ENCODE measurements at regions not wholly inside any gene's neighbourhood (a gene's known extent, or its start where the extent isn't known, plus 50 kb on each side); places are given as distances from the start of the nearest gene placed in this dataset.
"Not testable (repeated sequence)": the region's sequence is repeated elsewhere in the genome, so short reads cannot be mapped to it uniquely, and the experiment has no call there.

GRCh38 chr3:81198756-81199155 lies 562.7 kb downstream of the GBE1 start:
- TF ChIP-seq CTCF (IDR thresholded peaks at IDR 0.05) (no peak), POLR2A (IDR thresholded peaks at IDR 0.05) (no peak)
- no peak for DNase-seq
- no peak for ATAC-seq
- Histone ChIP-seq H3K27me3 (no peaks in the 10 kb centered on the region), H3K4me3 (no peak overlapping the region), H3K27ac (no peak overlapping the region), H3K4me1 (no peaks in the 10 kb centered on the region), H3K36me3 (replicated peaks in 1 of 2; ENCODE audit: insufficient read depth in 1 of 2, low read depth in 2 of 2) (no peaks in the 10 kb centered on the region), H3K9me3 (no peaks in the 10 kb centered on the region)
- intact Hi-C loops (cut with DNase I): no loop called here
- 30 to 31% methylated on average over 5 of the region's 5 CpGs for WGBS, 2 donors

- WGBS, 2 donors: 45 to 46% methylated on average over 3 of the region's 3 CpGs
- intact Hi-C loops (cut with DNase I): no loop called here
- TF ChIP-seq POLR2A (IDR thresholded peaks at IDR 0.05): no peak
- no peak for TF ChIP-seq CTCF (IDR thresholded peaks at IDR 0.05)
- no peak for DNase-seq
- no peak overlapping the region for H3K4me3 ChIP-seq
- ATAC-seq: no peak
- H3K36me3 ChIP-seq (replicated peaks in 1 of 2; ENCODE audit: insufficient read depth in 1 of 2, low read depth in 2 of 2): no peaks in the 10 kb centered on the region
- H3K27ac ChIP-seq: no peak overlapping the region
- H3K4me1 ChIP-seq: no peaks in the 10 kb centered on the region
- no peaks in the 10 kb centered on the region for H3K27me3 ChIP-seq
- H3K9me3 ChIP-seq: no peaks in the 10 kb centered on the region
These were observed 563.2 kb downstream of the GBE1 start for GRCh38 chr3:81198216-81198615.

- no peak overlapping the region for H3K4me3 ChIP-seq
- 83 to 84% methylated on average over 3 of the region's 3 CpGs for WGBS, 2 donors
- H3K4me1 ChIP-seq: no peaks in the 10 kb centered on the region
- TF ChIP-seq CTCF (IDR thresholded peaks at IDR 0.05): no peak
- TF ChIP-seq POLR2A (IDR thresholded peaks at IDR 0.05): no peak
- H3K36me3 ChIP-seq (replicated peaks in 1 of 2; ENCODE audit: insufficient read depth in 1 of 2, low read depth in 2 of 2): no peaks in the 10 kb centered on the region
- DNase-seq (no peak), ATAC-seq (no peak)
- intact Hi-C loops (cut with DNase I): no loop called here
- H3K9me3 ChIP-seq: no peaks in the 10 kb centered on the region
- no peak overlapping the region for H3K27ac ChIP-seq
- H3K27me3 ChIP-seq: no peaks in the 10 kb centered on the region
These were observed 564.1 kb downstream of the GBE1 start for GRCh38 chr3:81197386-81197785.

- no peaks in the 10 kb centered on the region for H3K4me1 ChIP-seq
- H3K4me3 ChIP-seq: no peak overlapping the region
- TF ChIP-seq POLR2A (IDR thresholded peaks at IDR 0.05): no peak
- WGBS, 2 donors: 64 to 70% methylated on average over 1 of the region's 1 CpG
- intact Hi-C loops (cut with DNase I): no loop called here
- H3K9me3 ChIP-seq: no peaks in the 10 kb centered on the region
- H3K36me3 ChIP-seq (replicated peaks in 1 of 2; ENCODE audit: insufficient read depth in 1 of 2, low read depth in 2 of 2): no peaks in the 10 kb centered on the region
- ATAC-seq: no peak
- H3K27ac ChIP-seq: no peak overlapping the region
- no peaks in the 10 kb centered on the region for H3K27me3 ChIP-seq
- no peak for DNase-seq
These were observed 566.0 kb downstream of the GBE1 start for GRCh38 chr3:81195478-81195877.

GRCh38 chr3:81186412-81186811 lies 575.0 kb downstream of the GBE1 start:
- no peaks in the 10 kb centered on the region for H3K4me1 ChIP-seq
- H3K4me3 ChIP-seq: no peak overlapping the region
- no peak for TF ChIP-seq POLR2A (IDR thresholded peaks at IDR 0.05)
- no peak for TF ChIP-seq CTCF (IDR thresholded peaks at IDR 0.05)
- DNase-seq (no peak), ATAC-seq (no peak)
- H3K27ac ChIP-seq: no peak overlapping the region
- intact Hi-C loops (cut with DNase I): no loop called here
- no peaks in the 10 kb centered on the region for H3K9me3 ChIP-seq
- no peaks in the 10 kb centered on the region for H3K36me3 ChIP-seq (replicated peaks in 1 of 2; ENCODE audit: insufficient read depth in 1 of 2, low read depth in 2 of 2)
- no peaks in the 10 kb centered on the region for H3K27me3 ChIP-seq

GRCh38 chr3:81182086-81182875 lies 579.2 kb downstream of the GBE1 start:
- WGBS, 2 donors: 64 to 83% methylated on average over 11 to 12 of the region's 12 CpGs

More at GRCh38 chr3:81182086-81182875, 579.2 kb downstream of the GBE1 start:
- H3K4me3 ChIP-seq; H3K27me3 ChIP-seq; H3K4me1 ChIP-seq; ATAC-seq; H3K36me3 ChIP-seq (replicated peaks in 1 of 2; ENCODE audit: insufficient read depth in 1 of 2, low read depth in 2 of 2); DNase-seq; intact Hi-C loops (cut with DNase I); H3K27ac ChIP-seq; H3K9me3 ChIP-seq: not testable (repeated sequence)
